NCI-H146 (cell line): ENCODE measurements at regions not wholly inside any gene's neighbourhood (a gene's known extent, or its start where the extent isn't known, plus 50 kb on each side); places are given as distances from the start of the nearest gene placed in this dataset.
A peak's percentile ranks its signal among the peaks of the same experiment; 100 is the strongest.
"Not testable (repeated sequence)": the region's sequence is repeated elsewhere in the genome, so short reads cannot be mapped to it uniquely, and the experiment has no call there.

Source experiments
- DNase-seq: peaks from one replicate; lab custom pipeline; 2025; lab: John Stamatoyannopoulos, UW

- DNase-seq = peak; percentile 3
These were observed 296.3 kb downstream of the PCDH7 start for GRCh38 chr4:31016322-31017061.

- peak; percentile 48 for DNase-seq
These were observed 300.2 kb downstream of the PCDH7 start for GRCh38 chr4:31020363-31020762.

- DNase-seq = no peak
These were observed 300.8 kb downstream of the PCDH7 start for GRCh38 chr4:31021008-31021407.

- DNase-seq = no peak
These were observed 302.5 kb downstream of the PCDH7 start for GRCh38 chr4:31022702-31023101.

- DNase-seq = no peak
These were observed 302.9 kb downstream of the PCDH7 start for GRCh38 chr4:31023109-31023508.

- no peak for DNase-seq
These were observed 303.6 kb downstream of the PCDH7 start for GRCh38 chr4:31023742-31024141.

- DNase-seq = not testable (repeated sequence)
These were observed 304.6 kb downstream of the PCDH7 start for GRCh38 chr4:31024781-31025180.

- no peak for DNase-seq
These were observed 306.1 kb downstream of the PCDH7 start for GRCh38 chr4:31026256-31026655.

GRCh38 chr4:31034550-31034949, 314.4 kb downstream of the PCDH7 start:
- peak; percentile 65 for DNase-seq

GRCh38 chr4:31035761-31036160, 315.6 kb downstream of the PCDH7 start:
- DNase-seq = no peak

- no peak for DNase-seq
These were observed 317.5 kb downstream of the PCDH7 start for GRCh38 chr4:31037703-31038102.

GRCh38 chr4:31039382-31039781, 319.2 kb downstream of the PCDH7 start:
- DNase-seq = no peak

GRCh38 chr4:31040106-31040505, 319.9 kb downstream of the PCDH7 start:
- no peak for DNase-seq

- no peak for DNase-seq
These were observed 321.2 kb downstream of the PCDH7 start for GRCh38 chr4:31041385-31041784.

- DNase-seq = no peak
These were observed 321.7 kb downstream of the PCDH7 start for GRCh38 chr4:31041853-31042252.

GRCh38 chr4:31043382-31044062, 323.4 kb downstream of the PCDH7 start:
- DNase-seq = no peak

- peak; percentile 57 for DNase-seq
These were observed 325.0 kb downstream of the PCDH7 start for GRCh38 chr4:31045151-31045550.

GRCh38 chr4:31045724-31046318, 325.7 kb downstream of the PCDH7 start:
- DNase-seq = peak; percentile 67

- no peak for DNase-seq
These were observed 331.0 kb downstream of the PCDH7 start for GRCh38 chr4:31051151-31051550.

- DNase-seq = no peak
These were observed 331.4 kb downstream of the PCDH7 start for GRCh38 chr4:31051565-31051964.

- no peak for DNase-seq
These were observed 332.4 kb downstream of the PCDH7 start for GRCh38 chr4:31052519-31052918.

- DNase-seq = no peak
These were observed 333.3 kb downstream of the PCDH7 start for GRCh38 chr4:31053451-31053850.

- DNase-seq = no peak
These were observed 334.1 kb downstream of the PCDH7 start for GRCh38 chr4:31054295-31054694.
